PC-3 (cell line): ENCODE measurements at regions not wholly inside any gene's neighbourhood (a gene's known extent, or its start where the extent isn't known, plus 50 kb on each side); places are given as distances from the start of the nearest gene placed in this dataset.

ENCODE experiments used
- CTCF ChIP-seq: fragments of 300-600 bp; sonication (generic); conservative IDR thresholded peaks from 2 replicates; pipeline ENCODE4 v1.5.1; 2017; ENCODE audit warnings: antibody characterized with exemption, low read depth, mild to moderate bottlenecking, low read length
- EZH2 ChIP-seq: fragments of 300-600 bp; sonication (generic); IDR thresholded peaks from one replicate; pipeline ENCODE4 v1.6.1; 2017; ENCODE audit warnings: antibody characterized with exemption, mild to moderate bottlenecking, low read length; ENCODE audit not compliant: unreplicated experiment
- EZH2phosphoT487 ChIP-seq: fragments of 300-600 bp; sonication (generic); IDR thresholded peaks from 2 replicates; pipeline ENCODE4 v1.6.1; 2018; ENCODE audit warnings: mild to moderate bottlenecking, antibody characterized with exemption, low read length, borderline replicate concordance

GRCh38 chr1:208347191-208347590, 103.0 kb upstream of the PLXNA2 start:
- TF ChIP-seq CTCF (no peak), EZH2 (no peak), EZH2phosphoT487 (no peak)
